AG10803 (cell line): ENCODE measurements at regions not wholly inside any gene's neighbourhood (a gene's known extent, or its start where the extent isn't known, plus 50 kb on each side); places are given as distances from the start of the nearest gene placed in this dataset.

Experiments
- DNase-seq: peaks from one replicate; pipeline ENCODE4 v3.0.0; 2010; ENCODE audit warnings: low read depth
- H3K4me3 ChIP-seq: 2 replicates; pipeline ENCODE4 v1.5.1; 2011; ENCODE audit warnings: mild to moderate bottlenecking, low read length, control low read depth
- CTCF ChIP-seq: conservative IDR thresholded peaks from 2 replicates; pipeline ENCODE4 v1.5.1; 2011; ENCODE audit warnings: mild to moderate bottlenecking, low read length, control low read depth, inconsistent platforms

- DNase-seq = peak; percentile 35
- no peak overlapping the region for H3K4me3 ChIP-seq
- TF ChIP-seq CTCF = no peak
These were observed 200.7 kb upstream of the POU3F1 start for GRCh38 chr1:38246955-38247952.

DNA sequence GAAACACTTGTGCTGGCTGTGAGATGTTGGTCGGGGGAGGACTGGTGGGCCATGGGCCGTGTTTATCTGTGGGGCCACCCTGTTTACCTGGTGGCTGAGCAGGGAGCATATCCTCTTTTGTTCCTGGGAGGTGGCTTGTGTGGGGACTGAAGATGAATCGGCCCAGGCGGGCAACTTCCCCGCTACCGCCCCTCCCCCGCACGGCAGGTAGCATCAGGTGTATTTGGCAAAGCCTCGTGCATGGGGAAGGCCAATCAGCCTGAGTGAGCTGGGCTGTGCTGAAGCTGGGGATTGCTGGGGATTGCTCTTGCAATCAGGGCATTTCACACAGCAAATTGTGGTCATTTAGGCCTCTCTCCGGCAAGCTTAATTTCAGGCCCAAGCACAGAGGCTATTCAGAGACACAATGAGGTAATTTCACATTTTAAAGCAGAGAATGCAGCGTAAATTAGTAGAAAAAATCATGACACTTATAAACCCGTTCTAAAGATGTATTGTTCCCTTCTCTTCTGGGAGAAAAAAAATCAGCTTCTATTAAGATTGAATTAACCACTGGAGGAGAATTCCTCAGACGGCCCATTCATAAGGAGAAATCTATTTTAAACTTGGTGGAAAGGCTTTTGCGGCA, 197.7 kb upstream of the POU3F1 start:
- no peak for TF ChIP-seq CTCF
- no peak overlapping the region for H3K4me3 ChIP-seq
- no peak for DNase-seq

- no peak for DNase-seq
- TF ChIP-seq CTCF = no peak
- no peak overlapping the region for H3K4me3 ChIP-seq
These were observed 196.5 kb upstream of the POU3F1 start for GRCh38 chr1:38243106-38243505.

GRCh38 chr1:38242506-38242905, 195.9 kb upstream of the POU3F1 start:
- H3K4me3 ChIP-seq = no peak overlapping the region
- TF ChIP-seq CTCF = no peak

GRCh38 chr1:38241594-38242334, 195.2 kb upstream of the POU3F1 start:
- no peak for TF ChIP-seq CTCF
- H3K4me3 ChIP-seq = no peak overlapping the region
- DNase-seq = no peak

More at GRCh38 chr1:38242506-38242905, 195.9 kb upstream of the POU3F1 start:
- no peak for DNase-seq

- no peak for TF ChIP-seq CTCF
- no peak for DNase-seq
- no peak overlapping the region for H3K4me3 ChIP-seq
These were observed 194.0 kb upstream of the POU3F1 start for GRCh38 chr1:38240618-38241017.
